Sigmoid colon (tissue), 6 donors: ENCODE measurements at regions not wholly inside any gene's neighbourhood (a gene's known extent, or its start where the extent isn't known, plus 50 kb on each side); places are given as distances from the start of the nearest gene placed in this dataset.

Source experiments
- DNase-seq: peaks from one replicate; pipeline ENCODE4 v3.0.0-alpha.2; 2019
- H3K27ac ChIP-seq, 4 donors: fragments of 200-600 bp; sonication (generic); one replicate each; pipeline ENCODE4 v1.5.1; 2016 to 2019; ENCODE audit warnings: mild to moderate bottlenecking in 1 of 4
- H3K27me3 ChIP-seq, 3 donors: fragments of 200-600 bp; sonication (generic); one replicate each; pipeline ENCODE4 v1.5.1; 2019; ENCODE audit warnings: mild to moderate bottlenecking in 1 of 3
- H3K36me3 ChIP-seq, 4 donors: fragments of 200-600 bp; sonication (generic); one replicate each; pipeline ENCODE4 v1.5.1; 2016 to 2019
- H3K4me1 ChIP-seq, 4 donors: fragments of 200-600 bp; sonication (generic); one replicate each; pipeline ENCODE4 v1.5.1; 2017 to 2019
- H3K4me3 ChIP-seq, 4 donors: fragments of 200-600 bp; sonication (generic); one replicate each; pipeline ENCODE4 v1.5.1; 2017 to 2019; ENCODE audit warnings: mild to moderate bottlenecking in 2 of 4, moderate library complexity in 1 of 4
- H3K9me3 ChIP-seq, 4 donors: fragments of 200-600 bp in 3 of 4; sonication (generic) in 3 of 4; one replicate each; pipeline versions ENCODE4 v1.5.1 to v1.6.1; 2013 to 2019
- EP300 ChIP-seq, 4 donors: sonication (generic); formaldehyde crosslinking; IDR thresholded peaks; one replicate each; pipeline ENCODE4 v1.6.1; 2017; ENCODE audit warnings: antibody characterized with exemption in 4 of 4
- POLR2A ChIP-seq, 2 donors: fragments of 450-650 bp; IDR thresholded peaks; one replicate each; pipeline ENCODE4 v1.6.1; 2016; ENCODE audit warnings: antibody characterized with exemption in 2 of 2, mild to moderate bottlenecking in 2 of 2, moderate library complexity in 2 of 2
- POLR2AphosphoS5 ChIP-seq, 4 donors: sonication (generic); formaldehyde crosslinking; IDR thresholded peaks; one replicate each; pipeline ENCODE4 v1.6.1; 2017; ENCODE audit warnings: antibody characterized with exemption in 4 of 4
- WGBS, 2 donors: extraction: QIAGEN DNeasy Blood & Tissue Kit; methylation state at CpG; one replicate each; pipeline ENCODE4 v1.1.7; 2013; 5-methylcytosine and 5-hydroxymethylcytosine counted together
- intact Hi-C: fragments of 100-400 bp; cut with DNase I; formaldehyde crosslinking; loops from one replicate; pipeline ENCODE4 v1.15.1; 2023
- TF ChIP-seq, protein P1 (sequence below), 4 experiments: fragments of 450-650 bp in 3 of 4; fragments of 200-600 bp in 1 of 4; IDR thresholded peaks; one replicate each; pipeline ENCODE4 v1.5.1; 2016 to 2019; ENCODE audit warnings: antibody characterized with exemption in 4 of 4, mild to moderate bottlenecking in 3 of 4, moderate library complexity in 2 of 4
- donor health status: healthy with polysubstance abuse.
- donor health status: healthy.

DNA sequence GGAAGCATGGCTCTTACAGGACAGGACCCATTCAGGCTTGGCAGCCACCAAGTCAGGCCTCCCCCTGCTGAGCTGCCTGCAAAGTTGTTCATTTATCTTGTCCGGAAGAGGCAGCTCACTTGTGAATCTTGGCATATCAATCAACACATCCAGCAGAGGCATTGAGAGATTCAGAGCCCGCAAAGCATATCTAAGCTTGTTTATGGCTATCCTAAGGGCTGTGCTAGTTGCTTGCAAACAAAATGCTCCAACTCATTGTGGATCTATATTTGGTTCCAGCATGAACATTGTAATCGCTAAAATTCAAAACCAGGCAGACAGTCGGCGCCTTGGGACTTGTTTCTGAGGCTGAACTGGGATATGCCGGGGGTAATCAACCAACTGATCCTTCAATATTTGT lies 106.1 kb downstream of the UNC5CL start:
- H3K36me3 ChIP-seq: no peaks in the 10 kb centered on the region
- 96 to 97% methylated on average over 6 of the region's 6 CpGs for WGBS, 2 donors
- no peak overlapping the region for H3K27ac ChIP-seq
- intact Hi-C loops: no loop called here
- H3K9me3 ChIP-seq: no peaks in the 10 kb centered on the region
- TF ChIP-seq POLR2A (IDR thresholded peaks at IDR 0.05): no peak
- no peak for TF ChIP-seq EP300 (IDR thresholded peaks at IDR 0.05)
- TF ChIP-seq, protein P1, sequence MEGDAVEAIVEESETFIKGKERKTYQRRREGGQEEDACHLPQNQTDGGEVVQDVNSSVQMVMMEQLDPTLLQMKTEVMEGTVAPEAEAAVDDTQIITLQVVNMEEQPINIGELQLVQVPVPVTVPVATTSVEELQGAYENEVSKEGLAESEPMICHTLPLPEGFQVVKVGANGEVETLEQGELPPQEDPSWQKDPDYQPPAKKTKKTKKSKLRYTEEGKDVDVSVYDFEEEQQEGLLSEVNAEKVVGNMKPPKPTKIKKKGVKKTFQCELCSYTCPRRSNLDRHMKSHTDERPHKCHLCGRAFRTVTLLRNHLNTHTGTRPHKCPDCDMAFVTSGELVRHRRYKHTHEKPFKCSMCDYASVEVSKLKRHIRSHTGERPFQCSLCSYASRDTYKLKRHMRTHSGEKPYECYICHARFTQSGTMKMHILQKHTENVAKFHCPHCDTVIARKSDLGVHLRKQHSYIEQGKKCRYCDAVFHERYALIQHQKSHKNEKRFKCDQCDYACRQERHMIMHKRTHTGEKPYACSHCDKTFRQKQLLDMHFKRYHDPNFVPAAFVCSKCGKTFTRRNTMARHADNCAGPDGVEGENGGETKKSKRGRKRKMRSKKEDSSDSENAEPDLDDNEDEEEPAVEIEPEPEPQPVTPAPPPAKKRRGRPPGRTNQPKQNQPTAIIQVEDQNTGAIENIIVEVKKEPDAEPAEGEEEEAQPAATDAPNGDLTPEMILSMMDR (IDR thresholded peaks at IDR 0.05): no peak
- no peak for TF ChIP-seq POLR2AphosphoS5 (IDR thresholded peaks at IDR 0.05)
- no peak for DNase-seq
- H3K4me1 ChIP-seq: no peaks in the 10 kb centered on the region
- H3K27me3 ChIP-seq: no peaks in the 10 kb centered on the region
- H3K4me3 ChIP-seq: no peak overlapping the region

DNA sequence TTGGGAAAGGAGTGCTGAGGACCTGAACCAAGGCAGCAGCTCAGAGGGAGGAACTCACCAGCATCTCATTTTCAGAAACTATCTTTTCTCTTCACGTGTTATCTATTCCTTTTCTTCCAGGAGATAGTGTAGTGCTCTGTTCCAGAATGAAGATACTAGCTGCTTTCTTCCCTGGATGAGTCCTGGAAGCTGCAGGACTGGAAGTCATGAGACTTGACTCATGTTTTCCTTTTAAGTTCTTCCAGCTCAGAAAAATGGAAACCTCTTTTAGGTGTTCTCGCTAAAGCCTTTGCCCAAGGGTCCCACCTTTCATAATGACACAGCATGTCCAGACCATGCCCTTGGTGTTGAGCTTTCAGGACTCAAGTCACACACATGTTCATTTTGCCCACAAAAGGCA lies 106.7 kb downstream of the UNC5CL start:
- WGBS, 2 donors: 91 to 97% methylated on average over 2 of the region's 2 CpGs
- DNase-seq: no peak
- no peak for TF ChIP-seq EP300 (IDR thresholded peaks at IDR 0.05)
- TF ChIP-seq POLR2AphosphoS5 (IDR thresholded peaks at IDR 0.05): no peak
- no peak for TF ChIP-seq POLR2A (IDR thresholded peaks at IDR 0.05)
- TF ChIP-seq, protein P1 (IDR thresholded peaks at IDR 0.05): no peak
- intact Hi-C loops: no loop called here
- H3K4me1 ChIP-seq: no peaks in the 10 kb centered on the region
- H3K9me3 ChIP-seq: no peaks in the 10 kb centered on the region
- H3K4me3 ChIP-seq: no peak overlapping the region
- no peak overlapping the region for H3K27ac ChIP-seq
- H3K27me3 ChIP-seq: no peaks in the 10 kb centered on the region
- H3K36me3 ChIP-seq: no peaks in the 10 kb centered on the region

DNA sequence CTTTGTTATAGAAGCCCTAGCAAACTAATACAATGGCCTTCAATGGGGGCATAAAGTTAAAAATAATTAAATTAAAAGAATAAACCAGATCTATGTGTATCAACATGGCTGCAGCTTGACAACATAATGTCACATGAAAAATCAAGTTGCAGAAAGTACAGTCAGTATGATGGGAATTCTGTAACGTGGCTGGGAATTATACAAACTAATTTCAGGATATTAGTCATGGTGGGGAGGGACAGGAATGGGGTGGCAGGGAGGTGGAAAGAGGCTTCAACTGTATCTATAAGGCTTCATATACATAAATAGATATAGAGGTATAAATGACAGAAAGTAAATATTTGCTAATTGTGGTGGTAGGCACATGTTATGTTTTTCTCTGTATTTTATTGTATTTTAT lies 107.1 kb downstream of the UNC5CL start:
- Histone ChIP-seq H3K36me3 (no peaks in the 10 kb centered on the region), H3K27ac (no peak overlapping the region), H3K4me1 (no peaks in the 10 kb centered on the region), H3K4me3 (no peak overlapping the region), H3K9me3 (no peaks in the 10 kb centered on the region), H3K27me3 (no peaks in the 10 kb centered on the region)
- intact Hi-C loops: no loop called here
- no peak for DNase-seq
- 67% methylated on average over 1 of the region's 1 CpG for WGBS, 2 donors
- no peak for TF ChIP-seq POLR2A (IDR thresholded peaks at IDR 0.05)
- no peak for TF ChIP-seq POLR2AphosphoS5 (IDR thresholded peaks at IDR 0.05)
- TF ChIP-seq, protein P1 (IDR thresholded peaks at IDR 0.05): no peak
- TF ChIP-seq EP300 (IDR thresholded peaks at IDR 0.05): no peak

DNA sequence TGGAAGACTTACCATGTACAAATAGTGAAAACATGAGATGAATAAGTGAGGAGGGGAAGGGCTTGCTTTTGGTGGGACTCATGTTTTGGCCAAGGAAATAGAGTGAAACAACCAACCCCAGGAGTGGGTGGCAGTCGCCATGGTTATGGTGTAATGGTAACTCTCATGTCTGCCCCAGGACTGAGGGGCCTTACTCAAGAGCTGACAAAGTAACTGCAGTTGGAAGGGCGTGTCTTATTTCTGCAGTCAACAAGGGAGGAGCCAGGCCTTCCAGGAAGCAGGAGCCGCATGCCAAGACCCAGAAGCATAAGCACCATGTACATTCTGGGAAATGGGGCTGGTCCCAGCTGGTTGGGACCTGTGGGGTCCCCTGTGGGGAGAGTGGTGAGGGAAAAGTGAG lies 108.5 kb downstream of the UNC5CL start:
- WGBS, 2 donors: 43 to 67% methylated on average over 3 of the region's 3 CpGs

DNA sequence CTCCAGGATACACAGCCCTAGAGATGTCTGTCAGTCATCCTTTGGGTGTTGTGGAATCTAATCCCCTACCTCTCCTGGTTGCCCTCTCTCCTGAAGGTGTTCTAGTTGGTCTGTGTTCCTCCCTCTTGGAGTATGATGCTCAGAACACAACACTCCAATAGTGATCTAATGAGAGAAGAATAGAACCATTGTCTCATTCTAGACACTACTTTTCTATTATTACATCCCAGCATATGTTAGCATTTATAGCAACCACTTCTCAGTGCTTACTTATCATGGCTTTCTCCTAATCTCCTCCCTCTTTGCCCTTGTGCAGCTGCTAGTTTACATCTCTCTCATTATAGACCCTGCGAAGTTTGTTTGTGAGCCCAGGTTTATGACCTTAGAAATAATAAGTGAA lies 109.0 kb downstream of the UNC5CL start:
- no peaks in the 10 kb centered on the region for H3K4me1 ChIP-seq
- H3K27me3 ChIP-seq: no peaks in the 10 kb centered on the region
- DNase-seq: no peak
- TF ChIP-seq EP300 (IDR thresholded peaks at IDR 0.05) (no peak), POLR2AphosphoS5 (IDR thresholded peaks at IDR 0.05) (no peak), POLR2A (IDR thresholded peaks at IDR 0.05) (no peak)
- TF ChIP-seq, protein P1 (IDR thresholded peaks at IDR 0.05): no peak
- no peak overlapping the region for H3K4me3 ChIP-seq
- intact Hi-C loops: no loop called here
- H3K27ac ChIP-seq: no peak overlapping the region
- no peaks in the 10 kb centered on the region for H3K9me3 ChIP-seq
- no peaks in the 10 kb centered on the region for H3K36me3 ChIP-seq
- 45 to 79% methylated on average over 1 of the region's 1 CpG for whole genome bisulfite sequencing, 2 donors

More for the DNA sequence above, 108.5 kb downstream of the UNC5CL start:
- intact Hi-C loops: no loop called here
- DNase-seq: no peak
- TF ChIP-seq POLR2AphosphoS5 (IDR thresholded peaks at IDR 0.05) (no peak), EP300 (IDR thresholded peaks at IDR 0.05) (no peak), POLR2A (IDR thresholded peaks at IDR 0.05) (no peak)
- TF ChIP-seq, protein P1 (IDR thresholded peaks at IDR 0.05): no peak
- Histone ChIP-seq H3K27ac (no peak overlapping the region), H3K9me3 (no peaks in the 10 kb centered on the region), H3K36me3 (no peaks in the 10 kb centered on the region), H3K27me3 (no peaks in the 10 kb centered on the region), H3K4me1 (no peaks in the 10 kb centered on the region), H3K4me3 (no peak overlapping the region)
